Lung microvascular endothelial cell (primary cell): ENCODE measurements at regions not wholly inside any gene's neighbourhood (a gene's known extent, or its start where the extent isn't known, plus 50 kb on each side); places are given as distances from the start of the nearest gene placed in this dataset.
A peak's percentile ranks its signal among the peaks of the same experiment; 100 is the strongest.
"Not testable (repeated sequence)": the region's sequence is repeated elsewhere in the genome, so short reads cannot be mapped to it uniquely, and the experiment has no call there.

Source experiments
- DNase-seq, 2 donors: peaks; one replicate each; pipeline versions ENCODE4 v3.0.0 to v3.0.0-alpha.2; 2010; ENCODE audit warnings: low read depth in 2 of 2

GRCh38 chr1:233790121-233790520, 114.4 kb upstream of the SLC35F3 start:
- DNase-seq, result no peak

- DNase-seq, result peak; percentile 50 to 57
These were observed 113.7 kb upstream of the SLC35F3 start for GRCh38 chr1:233790662-233791371.

DNA sequence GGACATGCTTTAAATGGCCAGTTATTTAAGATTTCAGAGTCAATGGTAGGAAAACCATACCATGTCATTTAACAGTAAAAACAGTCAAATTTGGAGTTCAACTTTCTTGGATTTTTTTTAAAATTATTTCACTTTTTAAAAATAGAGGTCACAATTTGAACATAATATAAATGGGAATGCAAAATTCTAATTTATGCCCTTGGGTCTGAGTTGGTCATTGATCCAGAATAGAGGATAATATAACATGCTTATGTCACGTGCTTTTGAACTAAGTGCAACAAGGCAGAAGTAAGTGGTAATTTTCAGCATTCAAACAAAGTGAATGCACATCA, 113.1 kb upstream of the SLC35F3 start:
- no peak for DNase-seq

DNA sequence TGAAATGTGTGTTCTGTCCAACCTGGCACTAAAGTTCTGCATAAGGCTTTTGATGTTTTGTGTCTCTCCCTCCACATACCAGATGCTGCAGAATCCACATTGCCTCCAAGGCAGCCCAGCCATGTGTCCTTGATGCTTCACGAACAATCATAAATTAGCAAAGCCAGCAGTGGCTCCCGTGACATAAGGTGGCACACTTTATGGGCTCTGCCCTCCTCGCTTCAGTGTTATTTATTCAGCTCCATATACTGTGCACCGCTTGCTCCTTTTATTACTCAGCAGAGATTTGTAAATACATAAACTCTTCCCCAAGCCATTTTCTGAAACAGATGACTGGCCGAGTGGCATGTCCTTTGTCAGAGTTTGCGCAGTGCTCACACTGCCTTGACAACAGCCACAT, 112.8 kb upstream of the SLC35F3 start:
- no peak for DNase-seq

GRCh38 chr1:233794863-233795262, 109.6 kb upstream of the SLC35F3 start:
- no peak for DNase-seq

- DNase-seq, result no peak
These were observed 108.2 kb upstream of the SLC35F3 start for GRCh38 chr1:233796146-233796783.

- no peak for DNase-seq
These were observed 101.9 kb upstream of the SLC35F3 start for GRCh38 chr1:233802611-233803010.

DNA sequence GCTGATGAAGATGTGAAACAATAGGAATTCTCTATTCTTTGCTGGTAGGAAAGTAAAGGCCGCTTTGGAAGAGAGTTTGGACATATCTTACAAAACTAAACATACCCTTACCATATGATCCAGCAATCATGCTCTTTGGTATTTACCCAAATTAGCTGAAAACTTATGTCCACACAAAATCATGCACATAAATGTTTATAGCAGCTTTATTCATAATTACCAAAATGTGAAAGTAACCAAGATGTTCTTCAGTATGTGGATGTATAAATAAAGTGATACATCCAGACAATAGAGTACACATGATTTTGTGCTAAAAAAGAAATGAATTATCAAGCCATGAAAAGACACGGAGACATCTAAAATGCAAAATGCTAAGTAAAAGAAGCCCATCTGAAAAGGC, 98.7 kb upstream of the SLC35F3 start:
- DNase-seq, result no peak

- no peak for DNase-seq
These were observed 89.1 kb upstream of the SLC35F3 start for GRCh38 chr1:233815357-233815756.

DNA sequence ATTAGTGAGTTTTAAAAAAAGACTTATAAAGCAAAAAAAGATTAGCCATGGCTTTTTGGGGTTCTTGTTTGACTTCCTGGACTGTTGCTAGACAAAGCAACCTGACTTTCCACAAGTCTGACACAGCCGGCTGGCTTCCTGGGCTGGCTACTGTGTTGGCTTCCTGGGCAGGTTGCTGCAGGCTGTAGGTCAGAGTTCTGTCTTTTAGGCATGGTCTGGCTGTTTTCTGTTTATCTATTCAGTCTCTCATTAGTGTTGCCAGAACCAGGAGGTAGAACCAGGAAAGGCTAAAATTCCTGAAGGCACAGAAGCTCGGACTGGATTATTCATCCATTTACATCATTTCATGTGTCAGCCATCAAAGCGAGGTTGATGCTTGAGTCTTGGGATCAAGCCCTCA, 88.6 kb upstream of the SLC35F3 start:
- no peak for DNase-seq

- DNase-seq, result no peak
These were observed 88.1 kb upstream of the SLC35F3 start for GRCh38 chr1:233816348-233816747.

DNA sequence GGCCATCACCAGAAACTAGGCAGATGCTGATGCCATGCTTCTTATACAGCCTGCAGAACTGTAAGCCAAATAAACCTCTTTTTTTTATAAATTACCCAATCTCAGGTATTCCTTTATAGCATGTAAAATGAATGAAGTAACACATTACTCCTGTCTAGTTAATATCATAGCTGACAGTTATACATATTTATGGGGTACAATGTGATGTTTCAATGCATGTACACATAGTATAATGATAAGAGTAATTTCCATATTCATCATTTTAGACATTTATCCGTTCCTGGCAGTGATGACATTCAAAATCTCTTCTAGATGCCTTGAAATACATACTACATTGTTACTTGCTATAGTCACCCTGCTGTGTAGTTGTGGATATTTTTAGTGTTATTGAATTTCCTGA, 85.4 kb upstream of the SLC35F3 start:
- DNase-seq, result no peak

DNA sequence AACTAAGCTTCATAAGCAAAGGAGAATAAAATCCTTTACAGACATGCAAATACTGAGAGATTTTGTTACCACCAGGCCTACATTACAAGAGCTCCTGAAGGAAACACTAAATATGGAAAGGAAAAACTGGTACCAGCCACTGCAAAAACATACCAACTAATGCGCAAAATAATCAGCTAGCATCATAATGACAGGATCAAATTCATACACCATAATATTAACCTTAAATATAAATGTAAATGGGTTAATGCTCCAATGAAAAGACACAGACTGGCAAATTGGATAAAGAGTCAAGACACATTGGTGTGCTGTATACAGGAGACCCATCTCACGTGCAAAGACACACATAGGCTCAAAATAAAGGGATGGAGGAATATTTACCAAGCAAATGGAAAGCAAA, 80.3 kb upstream of the SLC35F3 start:
- DNase-seq, result not testable (repeated sequence)

GRCh38 chr1:233827937-233828336, 76.5 kb upstream of the SLC35F3 start:
- DNase-seq, result not testable (repeated sequence)

GRCh38 chr1:233828480-233828879, 76.0 kb upstream of the SLC35F3 start:
- no peak for DNase-seq

DNA sequence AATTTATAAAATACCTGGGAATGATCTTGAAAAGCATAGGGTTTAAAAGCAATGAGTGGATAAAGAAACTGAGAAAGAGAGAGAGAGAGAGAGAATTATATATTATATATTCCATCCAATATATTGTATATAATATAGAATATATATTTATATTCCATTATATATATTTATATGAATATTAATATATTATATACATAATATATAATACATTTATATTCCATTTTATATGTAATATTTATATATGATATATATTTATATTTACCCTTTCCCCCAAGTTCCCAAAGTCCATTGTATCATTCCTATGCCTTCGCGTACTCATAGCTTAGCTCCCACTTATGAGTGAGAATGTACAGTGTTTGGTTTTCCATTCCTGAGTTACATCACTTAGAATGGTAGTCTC, 69.9 kb upstream of the SLC35F3 start:
- DNase-seq, result no peak

DNA sequence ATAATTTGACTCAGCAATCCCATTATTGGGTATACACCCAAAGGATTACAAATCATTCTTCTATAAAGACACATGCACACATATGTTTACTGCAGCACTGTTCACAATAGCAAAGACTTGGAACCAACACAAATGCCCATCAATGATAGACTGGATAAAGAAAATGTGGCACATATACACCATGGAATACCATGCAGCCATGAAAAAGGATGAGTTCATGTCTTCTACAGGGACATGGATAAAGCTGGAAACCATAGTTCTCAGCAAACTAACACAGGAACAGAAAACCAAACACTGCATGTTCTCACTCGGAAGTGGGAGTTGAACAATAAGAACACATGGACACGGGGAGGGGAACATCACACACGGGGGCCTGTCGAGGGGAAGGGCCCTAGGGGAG, 66.3 kb upstream of the SLC35F3 start:
- DNase-seq, result not testable (repeated sequence)

DNA sequence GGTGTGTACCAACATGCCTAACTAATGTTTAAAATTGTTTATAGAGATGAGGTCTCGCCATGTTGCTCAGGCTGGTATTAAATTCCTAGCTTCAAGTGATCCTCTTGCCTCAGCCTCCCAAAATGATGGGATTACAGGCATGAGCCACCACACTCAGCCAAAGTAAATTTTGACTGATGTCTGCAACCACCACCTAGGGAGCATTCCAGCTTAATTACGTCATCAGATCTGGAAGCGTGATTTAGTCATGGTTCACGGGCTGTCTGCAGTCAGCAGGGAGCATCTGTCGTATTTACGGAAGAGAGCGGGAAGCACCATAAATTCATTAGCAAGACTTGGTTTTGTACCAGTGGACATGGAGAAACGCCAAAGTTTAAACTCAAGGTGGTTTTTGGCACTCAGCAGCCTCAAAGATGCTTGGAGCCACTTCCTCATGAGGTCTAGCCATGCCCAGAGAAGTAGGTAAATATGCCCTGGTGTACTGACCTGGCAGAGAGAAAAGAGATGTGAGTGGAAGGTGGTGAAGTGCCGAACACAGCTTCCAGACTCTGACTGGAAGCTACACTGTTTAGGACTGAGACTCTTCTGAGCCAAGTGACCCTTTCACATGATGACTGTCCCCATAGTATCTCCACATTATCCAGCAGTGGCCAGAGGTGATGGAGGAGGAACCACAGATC, 60.8 kb upstream of the SLC35F3 start:
- no peak for DNase-seq

DNA sequence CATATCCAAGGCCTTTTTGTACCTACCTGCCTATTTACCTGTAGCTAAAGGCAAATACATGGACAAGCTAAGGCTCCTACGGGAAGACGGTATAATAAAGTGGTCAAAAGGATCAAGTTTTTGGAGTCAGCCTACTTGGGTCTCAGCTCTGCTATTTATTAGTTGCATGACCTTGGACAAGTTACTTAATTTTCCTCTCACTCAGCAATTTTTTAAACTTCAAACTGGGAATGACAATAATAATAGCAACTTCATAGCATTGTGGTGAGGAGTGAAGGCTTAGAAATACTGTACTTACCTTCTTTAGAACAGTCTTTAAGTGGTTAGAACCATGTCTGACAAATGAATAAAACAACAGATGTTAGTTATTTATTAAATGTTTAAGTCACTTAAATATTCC, 60.2 kb upstream of the SLC35F3 start:
- DNase-seq, result no peak

DNA sequence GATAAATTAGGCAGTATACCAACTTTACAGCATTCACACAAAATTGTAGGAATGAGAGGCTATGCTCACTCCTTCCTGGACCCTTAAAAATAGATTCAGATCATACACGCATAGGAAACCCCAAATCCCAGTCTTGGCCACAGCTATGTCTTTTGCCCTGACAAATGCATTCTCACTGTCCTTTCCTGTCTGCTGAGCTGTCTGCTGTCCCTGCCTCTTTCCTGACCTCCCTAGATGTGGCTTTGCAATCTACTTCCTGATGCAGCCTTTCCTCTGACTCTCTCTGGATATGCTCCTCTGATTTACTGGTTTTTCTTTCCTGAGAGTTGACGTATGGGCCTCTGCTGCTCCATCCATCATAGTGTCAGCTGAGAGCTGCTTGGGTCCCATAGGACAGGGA, 59.8 kb upstream of the SLC35F3 start:
- no peak for DNase-seq
